ENCODE measurements at regions not wholly inside any gene's neighbourhood (a gene's known extent, or its start where the extent isn't known, plus 50 kb on each side); places are given as distances from the start of the nearest gene placed in this dataset.

DNA sequence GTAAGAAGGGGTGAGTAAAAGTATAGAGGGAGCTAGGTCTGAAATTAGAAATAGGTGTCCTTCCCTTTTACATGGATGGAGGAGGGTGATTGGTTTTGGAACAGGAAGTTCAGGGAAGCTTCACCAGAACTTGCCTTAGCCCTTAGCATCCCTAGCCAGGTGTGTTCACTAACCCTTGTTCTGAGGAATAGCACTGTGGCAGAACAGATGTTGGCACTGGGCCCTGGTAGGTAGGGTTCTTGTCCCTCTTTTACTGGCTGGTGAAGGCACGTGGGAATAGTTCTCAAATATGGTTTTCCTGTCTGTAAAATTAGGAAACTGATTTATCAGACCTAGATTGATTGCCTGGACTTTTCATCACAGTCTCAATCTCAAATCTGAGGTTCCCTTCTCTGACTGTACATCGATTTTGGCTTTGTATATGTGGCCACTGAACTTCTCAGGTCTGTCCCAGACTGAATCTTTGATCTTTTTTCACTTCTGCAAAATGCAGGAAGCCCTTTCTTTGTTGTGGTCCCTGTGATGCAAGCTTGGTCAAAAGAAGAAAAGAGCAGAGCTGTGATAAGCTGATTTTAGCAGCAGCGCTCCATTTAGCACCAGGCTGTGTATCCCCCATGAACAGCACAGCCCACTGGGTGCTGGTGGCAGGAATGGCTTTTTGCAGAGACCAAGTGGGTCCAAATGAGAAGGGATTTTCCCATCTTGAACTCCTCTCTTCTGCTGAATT lies 86.2 kb upstream of the HTR2A start:
- TF ChIP-seq EZH2phosphoT487 (IDR thresholded peaks at IDR 0.05; ENCODE audit: low read depth, severe bottlenecking, unreplicated experiment) (no peak), EZH2 (IDR thresholded peaks at IDR 0.05; ENCODE audit: borderline replicate concordance) (no peak)
- TF ChIP-seq, protein P1, sequence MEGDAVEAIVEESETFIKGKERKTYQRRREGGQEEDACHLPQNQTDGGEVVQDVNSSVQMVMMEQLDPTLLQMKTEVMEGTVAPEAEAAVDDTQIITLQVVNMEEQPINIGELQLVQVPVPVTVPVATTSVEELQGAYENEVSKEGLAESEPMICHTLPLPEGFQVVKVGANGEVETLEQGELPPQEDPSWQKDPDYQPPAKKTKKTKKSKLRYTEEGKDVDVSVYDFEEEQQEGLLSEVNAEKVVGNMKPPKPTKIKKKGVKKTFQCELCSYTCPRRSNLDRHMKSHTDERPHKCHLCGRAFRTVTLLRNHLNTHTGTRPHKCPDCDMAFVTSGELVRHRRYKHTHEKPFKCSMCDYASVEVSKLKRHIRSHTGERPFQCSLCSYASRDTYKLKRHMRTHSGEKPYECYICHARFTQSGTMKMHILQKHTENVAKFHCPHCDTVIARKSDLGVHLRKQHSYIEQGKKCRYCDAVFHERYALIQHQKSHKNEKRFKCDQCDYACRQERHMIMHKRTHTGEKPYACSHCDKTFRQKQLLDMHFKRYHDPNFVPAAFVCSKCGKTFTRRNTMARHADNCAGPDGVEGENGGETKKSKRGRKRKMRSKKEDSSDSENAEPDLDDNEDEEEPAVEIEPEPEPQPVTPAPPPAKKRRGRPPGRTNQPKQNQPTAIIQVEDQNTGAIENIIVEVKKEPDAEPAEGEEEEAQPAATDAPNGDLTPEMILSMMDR (IDR thresholded peaks at IDR 0.05; ENCODE audit: poor library complexity) = no peak
- H3K36me3 ChIP-seq (replicated peaks; ENCODE audit: insufficient read depth, low read depth) = no peaks in the 10 kb centered on the region
- H2AFZ ChIP-seq = no peak overlapping the region
- no peaks in the 10 kb centered on the region for H3K79me2 ChIP-seq
- H3K4me3 ChIP-seq = no peak overlapping the region
- H4K20me1 ChIP-seq (ENCODE audit: insufficient read depth, poor library complexity, severe bottlenecking) = no peaks in the 10 kb centered on the region
- no peaks in the 10 kb centered on the region for H3K9me2 ChIP-seq (replicated peaks; ENCODE audit: insufficient read depth)
- H3K27ac ChIP-seq = no peak overlapping the region
- no peak overlapping the region for H3K4me2 ChIP-seq
- WGBS (ENCODE audit: low lambda C conversion rate, missing lambda C conversion rate) = 86% methylated on average over 3 of the region's 3 CpGs
- no peak for DNase-seq (ENCODE audit: low spot score)
- no peaks in the 10 kb centered on the region for H3K4me1 ChIP-seq (ENCODE audit: insufficient read depth)
- H3K27me3 ChIP-seq = no peaks in the 10 kb centered on the region
- no peaks in the 10 kb centered on the region for H3K9me3 ChIP-seq (ENCODE audit: low read depth)

GRCh38 chr13:46975173-46975572 lies 78.3 kb upstream of the HTR2A start:
- H3K27ac ChIP-seq = no peak overlapping the region
- TF ChIP-seq EZH2 (IDR thresholded peaks at IDR 0.05; ENCODE audit: borderline replicate concordance) (no peak), EZH2phosphoT487 (IDR thresholded peaks at IDR 0.05; ENCODE audit: low read depth, severe bottlenecking, unreplicated experiment) (no peak)
- TF ChIP-seq, protein P1 (IDR thresholded peaks at IDR 0.05; ENCODE audit: poor library complexity) = no peak
- H3K4me2 ChIP-seq = no peak overlapping the region
- H3K4me3 ChIP-seq = no peak overlapping the region
- DNase-seq (ENCODE audit: low spot score) = no peak
- H3K79me2 ChIP-seq = no peaks in the 10 kb centered on the region
- no peaks in the 10 kb centered on the region for H3K9me2 ChIP-seq (replicated peaks; ENCODE audit: insufficient read depth)
- H3K36me3 ChIP-seq (replicated peaks; ENCODE audit: insufficient read depth, low read depth) = no peaks in the 10 kb centered on the region
- H4K20me1 ChIP-seq (ENCODE audit: insufficient read depth, poor library complexity, severe bottlenecking) = no peaks in the 10 kb centered on the region
- no peaks in the 10 kb centered on the region for H3K4me1 ChIP-seq (ENCODE audit: insufficient read depth)
- no peak overlapping the region for H2AFZ ChIP-seq
- no peaks in the 10 kb centered on the region for H3K27me3 ChIP-seq
- H3K9me3 ChIP-seq (ENCODE audit: low read depth) = peaks cover 6% of the 10 kb centered on the region

- Histone ChIP-seq H3K4me1 (ENCODE audit: insufficient read depth) (no peaks in the 10 kb centered on the region), H3K9me3 (ENCODE audit: low read depth) (no peaks in the 10 kb centered on the region), H3K79me2 (no peaks in the 10 kb centered on the region), H3K36me3 (replicated peaks; ENCODE audit: insufficient read depth, low read depth) (no peaks in the 10 kb centered on the region), H3K9me2 (replicated peaks; ENCODE audit: insufficient read depth) (no peaks in the 10 kb centered on the region), H3K4me3 (no peak overlapping the region), H2AFZ (no peak overlapping the region), H3K4me2 (no peak overlapping the region), H3K27ac (no peak overlapping the region), H3K27me3 (no peaks in the 10 kb centered on the region), H4K20me1 (ENCODE audit: insufficient read depth, poor library complexity, severe bottlenecking) (no peaks in the 10 kb centered on the region)
- 94% methylated on average over 2 of the region's 2 CpGs for WGBS (ENCODE audit: low lambda C conversion rate, missing lambda C conversion rate)
- DNase-seq (ENCODE audit: low spot score) = no peak
- TF ChIP-seq, protein P1 (IDR thresholded peaks at IDR 0.05; ENCODE audit: poor library complexity) = no peak
- TF ChIP-seq EZH2 (IDR thresholded peaks at IDR 0.05; ENCODE audit: borderline replicate concordance) = no peak
- TF ChIP-seq EZH2phosphoT487 (IDR thresholded peaks at IDR 0.05; ENCODE audit: low read depth, severe bottlenecking, unreplicated experiment) = no peak
Measured at GRCh38 chr13:46968450-46968849, 71.6 kb upstream of the HTR2A start.

Measured in hepatocyte (in vitro differentiated cells).